ENCODE measurements at regions not wholly inside any gene's neighbourhood (a gene's known extent, or its start where the extent isn't known, plus 50 kb on each side); places are given as distances from the start of the nearest gene placed in this dataset.

GRCh38 chr5:168227001-168227400 is 64.4 kb upstream of the WWC1 start:
- TF ChIP-seq, protein P1, sequence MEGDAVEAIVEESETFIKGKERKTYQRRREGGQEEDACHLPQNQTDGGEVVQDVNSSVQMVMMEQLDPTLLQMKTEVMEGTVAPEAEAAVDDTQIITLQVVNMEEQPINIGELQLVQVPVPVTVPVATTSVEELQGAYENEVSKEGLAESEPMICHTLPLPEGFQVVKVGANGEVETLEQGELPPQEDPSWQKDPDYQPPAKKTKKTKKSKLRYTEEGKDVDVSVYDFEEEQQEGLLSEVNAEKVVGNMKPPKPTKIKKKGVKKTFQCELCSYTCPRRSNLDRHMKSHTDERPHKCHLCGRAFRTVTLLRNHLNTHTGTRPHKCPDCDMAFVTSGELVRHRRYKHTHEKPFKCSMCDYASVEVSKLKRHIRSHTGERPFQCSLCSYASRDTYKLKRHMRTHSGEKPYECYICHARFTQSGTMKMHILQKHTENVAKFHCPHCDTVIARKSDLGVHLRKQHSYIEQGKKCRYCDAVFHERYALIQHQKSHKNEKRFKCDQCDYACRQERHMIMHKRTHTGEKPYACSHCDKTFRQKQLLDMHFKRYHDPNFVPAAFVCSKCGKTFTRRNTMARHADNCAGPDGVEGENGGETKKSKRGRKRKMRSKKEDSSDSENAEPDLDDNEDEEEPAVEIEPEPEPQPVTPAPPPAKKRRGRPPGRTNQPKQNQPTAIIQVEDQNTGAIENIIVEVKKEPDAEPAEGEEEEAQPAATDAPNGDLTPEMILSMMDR (IDR thresholded peaks at IDR 0.05), result no peak
- no peak for TF ChIP-seq ZFX (IDR thresholded peaks at IDR 0.05; ENCODE audit: borderline replicate concordance)
